Stimulated activated CD4-positive, alpha-beta T cell treated with anti-CD3 and anti-CD28 coated beads, Interleukin-4, amount 100 ng/mL, for 4 hours (primary cell): ENCODE measurements at regions not wholly inside any gene's neighbourhood (a gene's known extent, or its start where the extent isn't known, plus 50 kb on each side); places are given as distances from the start of the nearest gene placed in this dataset.

ENCODE experiments used
- DNase-seq, 2 experiments: peaks; one replicate each; pipeline ENCODE4 v3.0.0-alpha.2; 2020

- DNase-seq: no peak
Observed at GRCh38 chr5:160511280-160511929, 89.8 kb downstream of the PTTG1 start.
